Suprapubic skin (tissue), 4 donors: ENCODE measurements at regions not wholly inside any gene's neighbourhood (a gene's known extent, or its start where the extent isn't known, plus 50 kb on each side); places are given as distances from the start of the nearest gene placed in this dataset.

Experiments used
- DNase-seq, 2 donors: peaks; one replicate each; pipeline ENCODE4 v3.0.0-alpha.2; 2019; ENCODE audit warnings: low spot score in 2 of 2
- H3K27ac ChIP-seq: fragments of 200-600 bp; sonication (generic); one replicate; pipeline ENCODE4 v1.5.1; 2019
- H3K27me3 ChIP-seq: fragments of 200-600 bp; sonication (generic); one replicate; pipeline ENCODE4 v1.5.1; 2019
- H3K36me3 ChIP-seq: fragments of 200-600 bp; sonication (generic); one replicate; pipeline ENCODE4 v1.5.1; 2019
- H3K4me1 ChIP-seq: fragments of 200-600 bp; sonication (generic); one replicate; pipeline ENCODE4 v1.5.1; 2019
- H3K4me3 ChIP-seq: fragments of 200-600 bp; sonication (generic); one replicate; pipeline ENCODE4 v1.5.1; 2019; ENCODE audit warnings: mild to moderate bottlenecking
- H3K9me3 ChIP-seq: fragments of 200-600 bp; sonication (generic); one replicate; pipeline ENCODE4 v1.5.1; 2019
- EP300 ChIP-seq: sonication (generic); formaldehyde crosslinking; IDR thresholded peaks from one replicate; pipeline ENCODE4 v1.6.1; 2017; ENCODE audit warnings: antibody characterized with exemption
- POLR2A ChIP-seq, 2 donors: fragments of 450-650 bp; IDR thresholded peaks; one replicate each; pipeline ENCODE4 v1.6.1; 2017; ENCODE audit warnings: antibody characterized with exemption in 2 of 2, mild to moderate bottlenecking in 2 of 2, moderate library complexity in 2 of 2
- POLR2AphosphoS5 ChIP-seq, 3 donors: sonication (generic); formaldehyde crosslinking; IDR thresholded peaks; one replicate each; pipeline ENCODE4 v1.6.1; 2017; ENCODE audit warnings: antibody characterized with exemption in 3 of 3
- WGBS: methylation state at CpG from one replicate; pipeline ENCODE4 v1.1.5; 2018; 5-methylcytosine and 5-hydroxymethylcytosine counted together
- TF ChIP-seq, protein P1 (sequence below), 2 donors: fragments of 200-600 bp in 1 of 2; fragments of 450-650 bp in 1 of 2; sonication (generic) in 1 of 2; IDR thresholded peaks; one replicate each; pipeline ENCODE4 v1.5.1; 2016 to 2019; ENCODE audit warnings: antibody characterized with exemption in 2 of 2, mild to moderate bottlenecking in 1 of 2, moderate library complexity in 1 of 2

GRCh38 chr1:106584676-106585075, 471.8 kb upstream of the PRMT6 start:
- WGBS, result 90% methylated on average over 4 of the region's 4 CpGs
- TF ChIP-seq, protein P1, sequence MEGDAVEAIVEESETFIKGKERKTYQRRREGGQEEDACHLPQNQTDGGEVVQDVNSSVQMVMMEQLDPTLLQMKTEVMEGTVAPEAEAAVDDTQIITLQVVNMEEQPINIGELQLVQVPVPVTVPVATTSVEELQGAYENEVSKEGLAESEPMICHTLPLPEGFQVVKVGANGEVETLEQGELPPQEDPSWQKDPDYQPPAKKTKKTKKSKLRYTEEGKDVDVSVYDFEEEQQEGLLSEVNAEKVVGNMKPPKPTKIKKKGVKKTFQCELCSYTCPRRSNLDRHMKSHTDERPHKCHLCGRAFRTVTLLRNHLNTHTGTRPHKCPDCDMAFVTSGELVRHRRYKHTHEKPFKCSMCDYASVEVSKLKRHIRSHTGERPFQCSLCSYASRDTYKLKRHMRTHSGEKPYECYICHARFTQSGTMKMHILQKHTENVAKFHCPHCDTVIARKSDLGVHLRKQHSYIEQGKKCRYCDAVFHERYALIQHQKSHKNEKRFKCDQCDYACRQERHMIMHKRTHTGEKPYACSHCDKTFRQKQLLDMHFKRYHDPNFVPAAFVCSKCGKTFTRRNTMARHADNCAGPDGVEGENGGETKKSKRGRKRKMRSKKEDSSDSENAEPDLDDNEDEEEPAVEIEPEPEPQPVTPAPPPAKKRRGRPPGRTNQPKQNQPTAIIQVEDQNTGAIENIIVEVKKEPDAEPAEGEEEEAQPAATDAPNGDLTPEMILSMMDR (IDR thresholded peaks at IDR 0.05), result no peak
- TF ChIP-seq POLR2A (IDR thresholded peaks at IDR 0.05) (no peak), POLR2AphosphoS5 (IDR thresholded peaks at IDR 0.05) (no peak), EP300 (no peak)
- H3K4me3 ChIP-seq, result no peak overlapping the region
- no peaks in the 10 kb centered on the region for H3K27me3 ChIP-seq
- H3K4me1 ChIP-seq, result no peaks in the 10 kb centered on the region
- H3K9me3 ChIP-seq, result no peaks in the 10 kb centered on the region
- H3K36me3 ChIP-seq, result no peaks in the 10 kb centered on the region
- H3K27ac ChIP-seq, result no peak overlapping the region
- no peak for DNase-seq

DNA sequence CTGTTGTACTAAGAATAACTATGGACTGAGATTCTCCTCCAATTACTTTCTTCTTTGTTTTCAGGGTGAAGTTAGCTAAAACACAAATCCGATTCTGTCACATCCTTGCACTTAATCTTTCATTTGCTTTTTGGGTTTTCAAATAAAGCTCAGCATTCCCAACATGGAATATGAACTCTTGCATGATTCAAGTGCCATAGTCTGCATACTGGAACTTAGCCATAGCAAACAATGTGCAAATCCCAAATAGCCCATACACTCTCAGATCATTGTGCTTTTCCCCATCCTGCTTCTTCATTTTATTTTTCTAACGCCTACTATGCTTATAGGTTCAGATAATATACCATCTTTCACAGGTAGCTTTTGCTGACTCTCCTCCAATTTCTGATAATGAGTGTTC, 455.8 kb upstream of the PRMT6 start:
- Histone ChIP-seq H3K27me3 (no peaks in the 10 kb centered on the region), H3K4me1 (no peaks in the 10 kb centered on the region), H3K36me3 (no peaks in the 10 kb centered on the region), H3K27ac (no peak overlapping the region), H3K9me3 (no peaks in the 10 kb centered on the region), H3K4me3 (no peak overlapping the region)
- DNase-seq, result no peak
- WGBS, result 60% methylated on average over 2 of the region's 2 CpGs
- TF ChIP-seq, protein P1 (IDR thresholded peaks at IDR 0.05), result no peak
- no peak for TF ChIP-seq POLR2AphosphoS5 (IDR thresholded peaks at IDR 0.05)
- no peak for TF ChIP-seq POLR2A (IDR thresholded peaks at IDR 0.05)
- TF ChIP-seq EP300, result no peak

DNA sequence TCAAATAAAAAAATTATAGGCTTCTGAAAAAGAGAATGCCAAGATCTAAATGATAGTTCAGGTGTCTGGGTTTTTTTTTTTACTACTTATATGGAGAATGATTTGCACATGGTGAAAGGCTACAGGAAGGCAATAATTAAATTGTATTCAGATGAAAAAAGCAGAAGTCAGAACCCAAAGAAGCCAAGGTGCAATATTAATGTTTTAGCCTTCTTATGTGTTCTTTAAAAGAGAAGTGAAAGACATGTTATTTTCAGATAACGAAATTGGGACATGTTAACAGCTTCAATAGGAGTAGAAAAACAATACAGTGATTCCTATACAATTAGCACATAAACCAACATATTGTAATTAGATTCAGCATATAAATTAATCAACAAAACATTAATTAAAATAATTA, 452.9 kb upstream of the PRMT6 start:
- WGBS, result 87% methylated on average over 1 of the region's 1 CpG
- Histone ChIP-seq H3K27me3 (no peaks in the 10 kb centered on the region), H3K9me3 (no peaks in the 10 kb centered on the region), H3K36me3 (no peaks in the 10 kb centered on the region), H3K4me1 (no peaks in the 10 kb centered on the region), H3K27ac (no peak overlapping the region), H3K4me3 (no peak overlapping the region)
- DNase-seq, result no peak
- TF ChIP-seq POLR2AphosphoS5 (IDR thresholded peaks at IDR 0.05) (no peak), EP300 (no peak), POLR2A (IDR thresholded peaks at IDR 0.05) (no peak)
- TF ChIP-seq, protein P1 (IDR thresholded peaks at IDR 0.05), result no peak

GRCh38 chr1:106608841-106609240, 447.6 kb upstream of the PRMT6 start:
- TF ChIP-seq EP300 (no peak), POLR2A (IDR thresholded peaks at IDR 0.05) (no peak), POLR2AphosphoS5 (IDR thresholded peaks at IDR 0.05) (no peak)
- TF ChIP-seq, protein P1 (IDR thresholded peaks at IDR 0.05), result no peak
- no peaks in the 10 kb centered on the region for H3K9me3 ChIP-seq
- H3K4me3 ChIP-seq, result no peak overlapping the region
- H3K36me3 ChIP-seq, result no peaks in the 10 kb centered on the region
- no peaks in the 10 kb centered on the region for H3K4me1 ChIP-seq
- DNase-seq, result no peak
- no peaks in the 10 kb centered on the region for H3K27me3 ChIP-seq
- no peak overlapping the region for H3K27ac ChIP-seq

DNA sequence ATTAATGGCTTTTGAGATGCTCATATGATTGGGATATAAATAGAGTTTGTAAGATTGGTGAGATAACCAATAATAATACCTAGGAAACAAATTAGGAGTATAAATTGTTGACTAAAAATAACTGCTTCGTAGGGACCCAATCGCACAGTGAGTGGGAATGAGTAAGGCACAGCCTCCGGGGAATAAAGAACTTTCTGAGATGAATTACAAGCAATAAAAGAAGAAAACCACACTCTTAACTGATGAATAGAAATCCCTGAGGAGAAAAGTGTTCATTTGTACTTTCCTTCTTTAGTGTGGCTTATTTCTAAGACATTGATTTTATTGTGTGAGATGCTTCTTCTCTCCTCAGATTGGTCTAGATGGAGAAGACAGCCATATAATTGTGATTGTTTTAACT, 443.4 kb upstream of the PRMT6 start:
- H3K36me3 ChIP-seq, result no peaks in the 10 kb centered on the region
- H3K27ac ChIP-seq, result no peak overlapping the region
- H3K9me3 ChIP-seq, result no peaks in the 10 kb centered on the region
- no peaks in the 10 kb centered on the region for H3K27me3 ChIP-seq
- no peak overlapping the region for H3K4me3 ChIP-seq
- TF ChIP-seq POLR2A (IDR thresholded peaks at IDR 0.05) (no peak), EP300 (no peak), POLR2AphosphoS5 (IDR thresholded peaks at IDR 0.05) (no peak)
- TF ChIP-seq, protein P1 (IDR thresholded peaks at IDR 0.05), result no peak
- no peak for DNase-seq
- 65% methylated on average over 3 of the region's 3 CpGs for WGBS
- no peaks in the 10 kb centered on the region for H3K4me1 ChIP-seq
